ENCODE measurements at regions not wholly inside any gene's neighbourhood (a gene's known extent, or its start where the extent isn't known, plus 50 kb on each side); places are given as distances from the start of the nearest gene placed in this dataset.

GRCh38 chr17:79368521-79368920, 242.3 kb downstream of the RBFOX3 start:
- TF ChIP-seq GATA3 (IDR thresholded peaks at IDR 0.05; ENCODE audit: low read depth, low read length) (no peak), GATA2 (IDR thresholded peaks at IDR 0.05; ENCODE audit: low read depth, low read length) (no peak)

All from SH-SY5Y (cell line).